ENCODE measurements at regions not wholly inside any gene's neighbourhood (a gene's known extent, or its start where the extent isn't known, plus 50 kb on each side); places are given as distances from the start of the nearest gene placed in this dataset.

GRCh38 chr4:84179409-84179808 is 319.7 kb downstream of the NKX6-1 start:
- Histone ChIP-seq H3K4me1 (ENCODE audit: control insufficient read depth in 5 of 5, insufficient read depth in 5 of 5, low read length in 5 of 5) (no peaks in the 10 kb centered on the region), H3K27me3 (ENCODE audit: control insufficient read depth in 3 of 3, insufficient read depth in 3 of 3, low read length in 2 of 3) (peaks cover 0 to 3% (median 0%) of the 10 kb centered on the region in 3 donors), H3K9me3 (ENCODE audit: control insufficient read depth in 4 of 4, insufficient read depth in 3 of 4, low read length in 3 of 4) (peaks cover 0 to 2% (median 0%) of the 10 kb centered on the region in 4 donors), H3K36me3 (ENCODE audit: control insufficient read depth in 4 of 4, insufficient read depth in 4 of 4, low read length in 4 of 4) (no peaks in the 10 kb centered on the region), H3K9ac (ENCODE audit: insufficient read depth in 1 of 2, low read length in 2 of 2) (no peak overlapping the region), H3K4me3 (no peak overlapping the region), H3K27ac (ENCODE audit: low read depth in 1 of 2, low read length in 1 of 2) (no peak overlapping the region)
- DNase-seq (no peak), ATAC-seq (ENCODE audit: insufficient read depth, low FRiP score) (no peak)
- TF ChIP-seq CTCF (IDR thresholded peaks at IDR 0.05; ENCODE audit: control extremely low read depth, extremely low read depth) = no peak
- WGBS, 2 donors = 95 to 100% methylated on average over 2 of the region's 2 CpGs

- Histone ChIP-seq H3K27ac (ENCODE audit: low read depth in 1 of 2, low read length in 1 of 2) (no peak overlapping the region), H3K9me3 (ENCODE audit: control insufficient read depth in 4 of 4, insufficient read depth in 3 of 4, low read length in 3 of 4) (peaks cover 0 to 2% (median 0%) of the 10 kb centered on the region in 4 donors), H3K4me3 (no peak overlapping the region), H3K36me3 (ENCODE audit: control insufficient read depth in 4 of 4, insufficient read depth in 4 of 4, low read length in 4 of 4) (no peaks in the 10 kb centered on the region), H3K4me1 (ENCODE audit: control insufficient read depth in 5 of 5, insufficient read depth in 5 of 5, low read length in 5 of 5) (peaks cover 0 to 2% (median 0%) of the 10 kb centered on the region in 5 donors), H3K27me3 (ENCODE audit: control insufficient read depth in 3 of 3, insufficient read depth in 3 of 3, low read length in 2 of 3) (peaks cover 0 to 3% (median 0%) of the 10 kb centered on the region in 3 donors), H3K9ac (ENCODE audit: insufficient read depth in 1 of 2, low read length in 2 of 2) (no peak overlapping the region)
- no peak for TF ChIP-seq CTCF (IDR thresholded peaks at IDR 0.05; ENCODE audit: control extremely low read depth, extremely low read depth)
- WGBS, 2 donors = 57 to 72% methylated on average over 5 of the region's 5 CpGs
- DNase-seq (no peak), ATAC-seq (ENCODE audit: insufficient read depth, low FRiP score) (no peak)
Observed at GRCh38 chr4:84177831-84178542, 321.1 kb downstream of the NKX6-1 start.

- Histone ChIP-seq H3K27me3 (ENCODE audit: control insufficient read depth in 3 of 3, insufficient read depth in 3 of 3, low read length in 2 of 3) (peaks cover 0 to 6% (median 3%) of the 10 kb centered on the region in 3 donors), H3K4me3 (no peak overlapping the region), H3K4me1 (ENCODE audit: control insufficient read depth in 5 of 5, insufficient read depth in 5 of 5, low read length in 5 of 5) (peaks cover 0 to 3% (median 0%) of the 10 kb centered on the region in 5 donors), H3K36me3 (ENCODE audit: control insufficient read depth in 4 of 4, insufficient read depth in 4 of 4, low read length in 4 of 4) (no peaks in the 10 kb centered on the region), H3K9ac (ENCODE audit: insufficient read depth in 1 of 2, low read length in 2 of 2) (no peak overlapping the region), H3K9me3 (ENCODE audit: control insufficient read depth in 4 of 4, insufficient read depth in 3 of 4, low read length in 3 of 4) (peaks cover 0 to 2% (median 0%) of the 10 kb centered on the region in 4 donors), H3K27ac (ENCODE audit: low read depth in 1 of 2, low read length in 1 of 2) (no peak overlapping the region)
- 50 to 69% methylated on average over 1 of the region's 1 CpG for WGBS, 2 donors
- DNase-seq = no peak
- TF ChIP-seq CTCF (IDR thresholded peaks at IDR 0.05; ENCODE audit: control extremely low read depth, extremely low read depth) = no peak
- no peak for ATAC-seq (ENCODE audit: insufficient read depth, low FRiP score)
Observed at GRCh38 chr4:84176016-84176415, 323.1 kb downstream of the NKX6-1 start.

Data from lung (tissue), 11 donors.